NT2/D1 (cell line): ENCODE measurements at regions not wholly inside any gene's neighbourhood (a gene's known extent, or its start where the extent isn't known, plus 50 kb on each side); places are given as distances from the start of the nearest gene placed in this dataset.

Source experiments
- SUZ12 ChIP-seq: IDR thresholded peaks from 2 replicates; pipeline ENCODE4 v1.6.1; 2011; ENCODE audit not compliant: insufficient read length, insufficient read depth; ENCODE audit errors: extremely low read depth
- YY1 ChIP-seq: IDR thresholded peaks from 2 replicates; pipeline ENCODE4 v1.6.1; 2011; ENCODE audit not compliant: insufficient read length, insufficient read depth

DNA sequence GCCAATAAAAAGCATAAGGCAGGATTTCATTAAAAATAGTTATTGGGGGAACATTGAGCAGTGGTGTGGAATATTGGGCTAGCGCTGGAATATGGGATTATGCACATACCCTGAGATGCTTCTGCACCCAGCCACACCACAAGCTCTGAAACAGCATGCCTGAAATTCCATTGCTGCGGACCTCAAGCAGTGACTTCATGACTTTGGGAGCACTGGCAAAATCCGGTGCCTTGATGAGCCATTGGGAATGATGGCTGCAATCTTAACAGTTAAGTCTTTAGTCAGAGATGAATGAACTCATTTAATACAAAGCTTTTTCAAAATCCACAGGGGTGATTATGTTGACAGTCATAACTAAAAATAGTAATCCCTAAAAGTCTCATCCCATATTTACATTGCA, 274.7 kb upstream of the MTPN start:
- TF ChIP-seq YY1 (no peak), SUZ12 (no peak)
